GM18909 (cell line): ENCODE measurements at regions not wholly inside any gene's neighbourhood (a gene's known extent, or its start where the extent isn't known, plus 50 kb on each side); places are given as distances from the start of the nearest gene placed in this dataset.

Source experiments
- ATAC-seq: cut with Tn5 transposase; IDR thresholded peaks from one replicate; pipeline ENCODE4 v1.9.1; 2021; ENCODE audit warnings: mild to moderate bottlenecking; ENCODE audit not compliant: unreplicated experiment, poor library complexity

GRCh38 chr5:30117135-30117534 lies 1076.4 kb upstream of the CDH6 start:
- ATAC-seq: no peak

- ATAC-seq: no peak
Measured at GRCh38 chr5:30113542-30113941, 1079.9 kb upstream of the CDH6 start.

- no peak for ATAC-seq
Measured at GRCh38 chr5:30112867-30113266, 1080.6 kb upstream of the CDH6 start.

GRCh38 chr5:30108051-30108450 lies 1085.4 kb upstream of the CDH6 start:
- ATAC-seq: no peak

- no peak for ATAC-seq
Measured at GRCh38 chr5:30106596-30106995, 1086.9 kb upstream of the CDH6 start.

GRCh38 chr5:30104872-30105596 lies 1088.5 kb upstream of the CDH6 start:
- ATAC-seq: no peak

- no peak for ATAC-seq
Measured at GRCh38 chr5:30103452-30104202, 1089.9 kb upstream of the CDH6 start.

- no peak for ATAC-seq
Measured at GRCh38 chr5:30103052-30103451, 1090.4 kb upstream of the CDH6 start.

- no peak for ATAC-seq
Measured at GRCh38 chr5:30102185-30102584, 1091.3 kb upstream of the CDH6 start.

GRCh38 chr5:30100929-30101328 lies 1092.6 kb upstream of the CDH6 start:
- no peak for ATAC-seq

- no peak for ATAC-seq
Measured at GRCh38 chr5:30100148-30100713, 1093.3 kb upstream of the CDH6 start.

- ATAC-seq: no peak
Measured at GRCh38 chr5:30099634-30100033, 1093.9 kb upstream of the CDH6 start.

GRCh38 chr5:30098940-30099339 lies 1094.5 kb upstream of the CDH6 start:
- no peak for ATAC-seq

GRCh38 chr5:30092548-30092947 lies 1100.9 kb upstream of the CDH6 start:
- no peak for ATAC-seq

- ATAC-seq: no peak
Measured at GRCh38 chr5:30069441-30070263, 1123.8 kb upstream of the CDH6 start.

- no peak for ATAC-seq
Measured at GRCh38 chr5:30063503-30063902, 1130.0 kb upstream of the CDH6 start.

GRCh38 chr5:30051976-30052375 lies 1141.5 kb upstream of the CDH6 start:
- ATAC-seq: no peak

- no peak for ATAC-seq
Measured at GRCh38 chr5:30050056-30050815, 1143.2 kb upstream of the CDH6 start.

- no peak for ATAC-seq
Measured at GRCh38 chr5:30042677-30043076, 1150.8 kb upstream of the CDH6 start.

- no peak for ATAC-seq
Measured at GRCh38 chr5:30041831-30042385, 1151.6 kb upstream of the CDH6 start.
